Body of pancreas (tissue), 4 donors: ENCODE measurements at regions not wholly inside any gene's neighbourhood (a gene's known extent, or its start where the extent isn't known, plus 50 kb on each side); places are given as distances from the start of the nearest gene placed in this dataset.
"Not testable (repeated sequence)": the region's sequence is repeated elsewhere in the genome, so short reads cannot be mapped to it uniquely, and the experiment has no call there.

Experiments used
- CTCF ChIP-seq, 7 experiments: fragments of 450-650 bp in 4 of 7; fragments of 200-600 bp in 3 of 7; sonication (generic) in 3 of 7; IDR thresholded peaks; one replicate each; pipeline ENCODE4 v1.5.1; 2016 to 2019; ENCODE audit warnings: antibody characterized with exemption in 7 of 7
- POLR2A ChIP-seq, 3 donors: fragments of 450-650 bp; IDR thresholded peaks; one replicate each; pipeline ENCODE4 v1.6.1; 2016; ENCODE audit warnings: antibody characterized with exemption in 3 of 3, mild to moderate bottlenecking in 2 of 3

GRCh38 chr1:120525386-120525785, 110.6 kb downstream of the NBPF8 start:
- TF ChIP-seq CTCF, POLR2A (IDR thresholded peaks at IDR 0.05): not testable (repeated sequence)
